ENCODE measurements at regions not wholly inside any gene's neighbourhood (a gene's known extent, or its start where the extent isn't known, plus 50 kb on each side); places are given as distances from the start of the nearest gene placed in this dataset.

DNA sequence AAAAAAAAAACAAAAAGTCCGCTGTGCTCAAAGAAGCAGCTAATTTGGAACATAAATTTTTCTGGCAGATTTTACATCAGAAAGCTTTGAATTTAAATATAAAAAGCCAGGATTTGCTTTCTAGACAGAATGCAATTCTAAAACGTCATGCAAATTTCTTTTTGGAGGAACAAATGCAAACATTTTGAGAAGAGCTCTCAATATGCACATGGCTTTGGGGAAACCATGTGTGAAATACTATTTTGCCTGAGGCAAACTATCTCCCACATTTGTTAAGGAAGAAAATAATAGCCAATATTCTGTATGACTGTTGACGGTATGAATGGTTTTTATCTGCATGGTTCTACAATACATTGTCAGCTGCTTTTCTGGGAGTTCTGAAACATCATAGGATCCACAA lies 320.0 kb upstream of the PSMD7 start:
- ATAC-seq = no peak
- TF ChIP-seq ZFP3 (CRISPR knock-in tag; IDR thresholded peaks at IDR 0.05) (no peak), ISL1 (CRISPR knock-in tag; IDR thresholded peaks at IDR 0.05) (no peak), PPARA (CRISPR knock-in tag; IDR thresholded peaks at IDR 0.05; ENCODE audit: borderline replicate concordance) (no peak), CSDC2 (CRISPR knock-in tag; IDR thresholded peaks at IDR 0.05) (no peak), ZC3H10 (CRISPR knock-in tag; IDR thresholded peaks at IDR 0.05) (no peak), RARB (CRISPR knock-in tag; IDR thresholded peaks at IDR 0.05) (no peak), ZNF565 (CRISPR knock-in tag; conservative IDR thresholded peaks at IDR 0.05; ENCODE audit: low read depth) (no peak), ARNTL (CRISPR knock-in tag; IDR thresholded peaks at IDR 0.05; ENCODE audit: borderline replicate concordance, low read depth) (no peak), OSR1 (CRISPR knock-in tag; IDR thresholded peaks at IDR 0.05) (no peak), SNAI2 (CRISPR knock-in tag; IDR thresholded peaks at IDR 0.05) (no peak)
- TF ChIP-seq, protein P1, sequence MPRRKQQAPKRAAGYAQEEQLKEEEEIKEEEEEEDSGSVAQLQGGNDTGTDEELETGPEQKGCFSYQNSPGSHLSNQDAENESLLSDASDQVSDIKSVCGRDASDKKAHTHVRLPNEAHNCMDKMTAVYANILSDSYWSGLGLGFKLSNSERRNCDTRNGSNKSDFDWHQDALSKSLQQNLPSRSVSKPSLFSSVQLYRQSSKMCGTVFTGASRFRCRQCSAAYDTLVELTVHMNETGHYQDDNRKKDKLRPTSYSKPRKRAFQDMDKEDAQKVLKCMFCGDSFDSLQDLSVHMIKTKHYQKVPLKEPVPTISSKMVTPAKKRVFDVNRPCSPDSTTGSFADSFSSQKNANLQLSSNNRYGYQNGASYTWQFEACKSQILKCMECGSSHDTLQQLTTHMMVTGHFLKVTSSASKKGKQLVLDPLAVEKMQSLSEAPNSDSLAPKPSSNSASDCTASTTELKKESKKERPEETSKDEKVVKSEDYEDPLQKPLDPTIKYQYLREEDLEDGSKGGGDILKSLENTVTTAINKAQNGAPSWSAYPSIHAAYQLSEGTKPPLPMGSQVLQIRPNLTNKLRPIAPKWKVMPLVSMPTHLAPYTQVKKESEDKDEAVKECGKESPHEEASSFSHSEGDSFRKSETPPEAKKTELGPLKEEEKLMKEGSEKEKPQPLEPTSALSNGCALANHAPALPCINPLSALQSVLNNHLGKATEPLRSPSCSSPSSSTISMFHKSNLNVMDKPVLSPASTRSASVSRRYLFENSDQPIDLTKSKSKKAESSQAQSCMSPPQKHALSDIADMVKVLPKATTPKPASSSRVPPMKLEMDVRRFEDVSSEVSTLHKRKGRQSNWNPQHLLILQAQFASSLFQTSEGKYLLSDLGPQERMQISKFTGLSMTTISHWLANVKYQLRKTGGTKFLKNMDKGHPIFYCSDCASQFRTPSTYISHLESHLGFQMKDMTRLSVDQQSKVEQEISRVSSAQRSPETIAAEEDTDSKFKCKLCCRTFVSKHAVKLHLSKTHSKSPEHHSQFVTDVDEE (CRISPR knock-in tag; IDR thresholded peaks at IDR 0.05) = no peak
- TF ChIP-seq, protein P2, sequence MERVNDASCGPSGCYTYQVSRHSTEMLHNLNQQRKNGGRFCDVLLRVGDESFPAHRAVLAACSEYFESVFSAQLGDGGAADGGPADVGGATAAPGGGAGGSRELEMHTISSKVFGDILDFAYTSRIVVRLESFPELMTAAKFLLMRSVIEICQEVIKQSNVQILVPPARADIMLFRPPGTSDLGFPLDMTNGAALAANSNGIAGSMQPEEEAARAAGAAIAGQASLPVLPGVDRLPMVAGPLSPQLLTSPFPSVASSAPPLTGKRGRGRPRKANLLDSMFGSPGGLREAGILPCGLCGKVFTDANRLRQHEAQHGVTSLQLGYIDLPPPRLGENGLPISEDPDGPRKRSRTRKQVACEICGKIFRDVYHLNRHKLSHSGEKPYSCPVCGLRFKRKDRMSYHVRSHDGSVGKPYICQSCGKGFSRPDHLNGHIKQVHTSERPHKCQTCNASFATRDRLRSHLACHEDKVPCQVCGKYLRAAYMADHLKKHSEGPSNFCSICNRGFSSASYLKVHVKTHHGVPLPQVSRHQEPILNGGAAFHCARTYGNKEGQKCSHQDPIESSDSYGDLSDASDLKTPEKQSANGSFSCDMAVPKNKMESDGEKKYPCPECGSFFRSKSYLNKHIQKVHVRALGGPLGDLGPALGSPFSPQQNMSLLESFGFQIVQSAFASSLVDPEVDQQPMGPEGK (CRISPR knock-in tag; IDR thresholded peaks at IDR 0.05; ENCODE audit: borderline replicate concordance) = no peak

DNA sequence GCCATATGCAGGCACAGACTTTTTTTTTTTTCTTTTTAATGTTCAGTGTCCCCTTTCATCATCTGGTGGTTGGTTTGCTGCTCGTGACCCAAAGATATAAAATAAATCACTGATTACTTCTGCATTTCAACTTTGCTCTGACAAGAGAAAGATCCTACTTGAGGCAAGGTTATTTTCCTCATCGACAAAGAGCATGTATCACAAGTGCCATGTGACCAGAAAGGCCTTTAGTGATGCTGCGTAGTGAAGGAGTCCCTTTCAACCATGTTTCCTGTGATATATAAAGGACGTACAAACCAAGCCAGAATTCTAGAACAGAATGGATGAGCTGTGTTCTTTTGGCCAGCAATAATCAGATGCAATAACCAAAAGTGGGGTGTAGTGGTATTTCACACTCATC lies 323.4 kb upstream of the PSMD7 start:
- TF ChIP-seq TOX (CRISPR knock-in tag; IDR thresholded peaks at IDR 0.05; ENCODE audit: borderline replicate concordance) (no peak), ZFP30 (CRISPR knock-in tag; IDR thresholded peaks at IDR 0.05) (no peak), GLIS3 (CRISPR knock-in tag; IDR thresholded peaks at IDR 0.05) (no peak), PPARA (CRISPR knock-in tag; IDR thresholded peaks at IDR 0.05; ENCODE audit: borderline replicate concordance) (no peak), TCF4 (CRISPR knock-in tag; IDR thresholded peaks at IDR 0.05; ENCODE audit: borderline replicate concordance) (no peak)
- ATAC-seq = no peak

DNA sequence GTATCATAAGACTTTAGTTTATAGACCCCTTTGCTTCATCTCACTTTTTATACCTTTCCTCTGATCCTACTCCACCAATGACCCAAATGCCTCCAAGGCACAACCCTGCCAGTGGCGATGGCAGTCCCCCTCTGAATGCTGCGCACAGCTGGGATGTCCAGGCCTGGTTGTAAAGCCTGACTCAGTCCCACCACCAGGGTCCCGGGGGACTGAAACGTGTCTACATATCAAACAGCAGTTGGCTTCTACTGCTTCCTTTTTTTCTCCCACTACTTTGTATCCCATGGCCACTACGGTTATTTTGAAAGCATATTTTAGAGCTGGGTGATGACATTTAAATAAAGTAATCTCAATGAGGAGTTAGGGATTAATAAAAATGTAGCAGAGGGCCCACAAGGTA lies 329.8 kb upstream of the PSMD7 start:
- no peak for TF ChIP-seq ZFP3 (CRISPR knock-in tag; IDR thresholded peaks at IDR 0.05)
- no peak for TF ChIP-seq BACH2 (CRISPR knock-in tag; IDR thresholded peaks at IDR 0.05; ENCODE audit: borderline replicate concordance)
- TF ChIP-seq, protein P3, sequence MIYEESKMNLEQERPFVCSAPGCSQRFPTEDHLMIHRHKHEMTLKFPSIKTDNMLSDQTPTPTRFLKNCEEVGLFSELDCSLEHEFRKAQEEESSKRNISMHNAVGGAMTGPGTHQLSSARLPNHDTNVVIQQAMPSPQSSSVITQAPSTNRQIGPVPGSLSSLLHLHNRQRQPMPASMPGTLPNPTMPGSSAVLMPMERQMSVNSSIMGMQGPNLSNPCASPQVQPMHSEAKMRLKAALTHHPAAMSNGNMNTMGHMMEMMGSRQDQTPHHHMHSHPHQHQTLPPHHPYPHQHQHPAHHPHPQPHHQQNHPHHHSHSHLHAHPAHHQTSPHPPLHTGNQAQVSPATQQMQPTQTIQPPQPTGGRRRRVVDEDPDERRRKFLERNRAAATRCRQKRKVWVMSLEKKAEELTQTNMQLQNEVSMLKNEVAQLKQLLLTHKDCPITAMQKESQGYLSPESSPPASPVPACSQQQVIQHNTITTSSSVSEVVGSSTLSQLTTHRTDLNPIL (CRISPR knock-in tag; IDR thresholded peaks at IDR 0.05; ENCODE audit: low read depth) = no peak
- TF ChIP-seq CSDC2 (CRISPR knock-in tag; IDR thresholded peaks at IDR 0.05) = no peak
- TF ChIP-seq, protein P4, sequence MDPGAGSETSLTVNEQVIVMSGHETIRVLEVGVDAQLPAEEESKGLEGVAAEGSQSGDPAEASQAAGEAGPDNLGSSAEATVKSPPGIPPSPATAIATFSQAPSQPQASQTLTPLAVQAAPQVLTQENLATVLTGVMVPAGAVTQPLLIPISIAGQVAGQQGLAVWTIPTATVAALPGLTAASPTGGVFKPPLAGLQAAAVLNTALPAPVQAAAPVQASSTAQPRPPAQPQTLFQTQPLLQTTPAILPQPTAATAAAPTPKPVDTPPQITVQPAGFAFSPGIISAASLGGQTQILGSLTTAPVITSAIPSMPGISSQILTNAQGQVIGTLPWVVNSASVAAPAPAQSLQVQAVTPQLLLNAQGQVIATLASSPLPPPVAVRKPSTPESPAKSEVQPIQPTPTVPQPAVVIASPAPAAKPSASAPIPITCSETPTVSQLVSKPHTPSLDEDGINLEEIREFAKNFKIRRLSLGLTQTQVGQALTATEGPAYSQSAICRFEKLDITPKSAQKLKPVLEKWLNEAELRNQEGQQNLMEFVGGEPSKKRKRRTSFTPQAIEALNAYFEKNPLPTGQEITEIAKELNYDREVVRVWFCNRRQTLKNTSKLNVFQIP (CRISPR knock-in tag; IDR thresholded peaks at IDR 0.05; ENCODE audit: borderline replicate concordance, low read depth) = no peak
- TF ChIP-seq RARB (CRISPR knock-in tag; IDR thresholded peaks at IDR 0.05) = no peak
- no peak for TF ChIP-seq SNAI2 (CRISPR knock-in tag; IDR thresholded peaks at IDR 0.05)
- TF ChIP-seq, protein P1 (CRISPR knock-in tag; IDR thresholded peaks at IDR 0.05) = no peak
- TF ChIP-seq ZNF70 (CRISPR knock-in tag; IDR thresholded peaks at IDR 0.05) = no peak
- TF ChIP-seq ZFP30 (CRISPR knock-in tag; IDR thresholded peaks at IDR 0.05) = no peak
- TF ChIP-seq PPARA (CRISPR knock-in tag; IDR thresholded peaks at IDR 0.05; ENCODE audit: borderline replicate concordance) = no peak
- TF ChIP-seq ZNF8 (CRISPR knock-in tag; IDR thresholded peaks at IDR 0.05) = no peak
- no peak for TF ChIP-seq ZNF565 (CRISPR knock-in tag; conservative IDR thresholded peaks at IDR 0.05; ENCODE audit: low read depth)
- TF ChIP-seq GLIS3 (CRISPR knock-in tag; IDR thresholded peaks at IDR 0.05) = no peak
- TF ChIP-seq ZC3H10 (CRISPR knock-in tag; IDR thresholded peaks at IDR 0.05) = no peak
- TF ChIP-seq, protein P2 (CRISPR knock-in tag; IDR thresholded peaks at IDR 0.05; ENCODE audit: borderline replicate concordance) = no peak
- TF ChIP-seq OSR1 (CRISPR knock-in tag; IDR thresholded peaks at IDR 0.05) = no peak
- no peak for TF ChIP-seq ISL1 (CRISPR knock-in tag; IDR thresholded peaks at IDR 0.05)
- ATAC-seq = no peak

Measured in SK-N-SH treated with all-trans-retinoic acid at 6 μM for 48 hours (cell line).